MM.1S (cell line): ENCODE measurements at regions not wholly inside any gene's neighbourhood (a gene's known extent, or its start where the extent isn't known, plus 50 kb on each side); places are given as distances from the start of the nearest gene placed in this dataset.

Source experiments
- CTCF ChIP-seq: fragments of 300-600 bp; sonication (generic); IDR thresholded peaks from 2 replicates; pipeline ENCODE4 v1.5.1; 2016; ENCODE audit warnings: antibody characterized with exemption, low read length, mixed read lengths
- EZH2 ChIP-seq: fragments of 300-600 bp; sonication (generic); optimal IDR thresholded peaks from 2 replicates; pipeline ENCODE3; 2017; ENCODE audit warnings: low read depth, mild to moderate bottlenecking, antibody characterized with exemption, low read length, mixed read lengths
- EZH2phosphoT487 ChIP-seq: fragments of 300-600 bp; sonication (generic); IDR thresholded peaks from 2 replicates; pipeline ENCODE4 v1.6.1; 2018; ENCODE audit warnings: antibody characterized with exemption, low read length

GRCh38 chr5:8156706-8157105 is 287.8 kb downstream of the MTRR start:
- TF ChIP-seq CTCF (no peak), EZH2 (no peak), EZH2phosphoT487 (no peak)
